ENCODE measurements at regions not wholly inside any gene's neighbourhood (a gene's known extent, or its start where the extent isn't known, plus 50 kb on each side); places are given as distances from the start of the nearest gene placed in this dataset.

GRCh38 chr4:140281828-140282552 lies 91.5 kb upstream of the SCOC start:
- no peak for ATAC-seq (ENCODE audit: insufficient read depth, low read depth)
- Histone ChIP-seq H3K36me3 (ENCODE audit: insufficient read depth, low read length) (no peaks in the 10 kb centered on the region), H3K27me3 (ENCODE audit: insufficient read depth, low read length, poor library complexity) (peaks cover 23% of the 10 kb centered on the region), H3K4me3 (ENCODE audit: low read depth in 1 of 2, low read length in 2 of 2) (no peak overlapping the region), H3K4me1 (ENCODE audit: insufficient read depth, low read length) (no peaks in the 10 kb centered on the region), H3K27ac (ENCODE audit: low read length) (no peak overlapping the region), H3K4me2 (ENCODE audit: insufficient read depth, low read length) (no peak overlapping the region), H4K20me1 (ENCODE audit: insufficient read depth, low read length) (no peaks in the 10 kb centered on the region), H3K9me3 (ENCODE audit: insufficient read depth, low read length, severe bottlenecking) (no peaks in the 10 kb centered on the region), H2AFZ (ENCODE audit: low read depth, low read length) (no peak overlapping the region), H3K9ac (ENCODE audit: low read depth, low read length) (no peak overlapping the region), H3K79me2 (ENCODE audit: insufficient read depth, low read length) (no peaks in the 10 kb centered on the region)
- no peak for DNase-seq
- TF ChIP-seq EZH2 (IDR thresholded peaks at IDR 0.05; ENCODE audit: borderline replicate concordance, low read depth, low read length, severe bottlenecking) = no peak
- TF ChIP-seq, protein P1, sequence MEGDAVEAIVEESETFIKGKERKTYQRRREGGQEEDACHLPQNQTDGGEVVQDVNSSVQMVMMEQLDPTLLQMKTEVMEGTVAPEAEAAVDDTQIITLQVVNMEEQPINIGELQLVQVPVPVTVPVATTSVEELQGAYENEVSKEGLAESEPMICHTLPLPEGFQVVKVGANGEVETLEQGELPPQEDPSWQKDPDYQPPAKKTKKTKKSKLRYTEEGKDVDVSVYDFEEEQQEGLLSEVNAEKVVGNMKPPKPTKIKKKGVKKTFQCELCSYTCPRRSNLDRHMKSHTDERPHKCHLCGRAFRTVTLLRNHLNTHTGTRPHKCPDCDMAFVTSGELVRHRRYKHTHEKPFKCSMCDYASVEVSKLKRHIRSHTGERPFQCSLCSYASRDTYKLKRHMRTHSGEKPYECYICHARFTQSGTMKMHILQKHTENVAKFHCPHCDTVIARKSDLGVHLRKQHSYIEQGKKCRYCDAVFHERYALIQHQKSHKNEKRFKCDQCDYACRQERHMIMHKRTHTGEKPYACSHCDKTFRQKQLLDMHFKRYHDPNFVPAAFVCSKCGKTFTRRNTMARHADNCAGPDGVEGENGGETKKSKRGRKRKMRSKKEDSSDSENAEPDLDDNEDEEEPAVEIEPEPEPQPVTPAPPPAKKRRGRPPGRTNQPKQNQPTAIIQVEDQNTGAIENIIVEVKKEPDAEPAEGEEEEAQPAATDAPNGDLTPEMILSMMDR (IDR thresholded peaks at IDR 0.05; ENCODE audit: borderline replicate concordance, extremely low read depth, low read length, poor library complexity, severe bottlenecking) = no peak

- Histone ChIP-seq H4K20me1 (ENCODE audit: insufficient read depth, low read length) (no peaks in the 10 kb centered on the region), H3K4me1 (ENCODE audit: insufficient read depth, low read length) (no peaks in the 10 kb centered on the region), H3K79me2 (ENCODE audit: insufficient read depth, low read length) (no peaks in the 10 kb centered on the region), H3K9ac (ENCODE audit: low read depth, low read length) (no peak overlapping the region), H3K27me3 (ENCODE audit: insufficient read depth, low read length, poor library complexity) (peaks cover 32% of the 10 kb centered on the region), H3K4me3 (ENCODE audit: low read depth in 1 of 2, low read length in 2 of 2) (no peak overlapping the region), H3K4me2 (ENCODE audit: insufficient read depth, low read length) (no peak overlapping the region), H3K27ac (ENCODE audit: low read length) (no peak overlapping the region), H2AFZ (ENCODE audit: low read depth, low read length) (no peak overlapping the region), H3K9me3 (ENCODE audit: insufficient read depth, low read length, severe bottlenecking) (no peaks in the 10 kb centered on the region), H3K36me3 (ENCODE audit: insufficient read depth, low read length) (no peaks in the 10 kb centered on the region)
- TF ChIP-seq EZH2 (IDR thresholded peaks at IDR 0.05; ENCODE audit: borderline replicate concordance, low read depth, low read length, severe bottlenecking) = no peak
- TF ChIP-seq, protein P1 (IDR thresholded peaks at IDR 0.05; ENCODE audit: borderline replicate concordance, extremely low read depth, low read length, poor library complexity, severe bottlenecking) = no peak
- ATAC-seq (ENCODE audit: insufficient read depth, low read depth) (no peak), DNase-seq (no peak)
Measured at GRCh38 chr4:140277576-140277975, 95.9 kb upstream of the SCOC start.

DNA sequence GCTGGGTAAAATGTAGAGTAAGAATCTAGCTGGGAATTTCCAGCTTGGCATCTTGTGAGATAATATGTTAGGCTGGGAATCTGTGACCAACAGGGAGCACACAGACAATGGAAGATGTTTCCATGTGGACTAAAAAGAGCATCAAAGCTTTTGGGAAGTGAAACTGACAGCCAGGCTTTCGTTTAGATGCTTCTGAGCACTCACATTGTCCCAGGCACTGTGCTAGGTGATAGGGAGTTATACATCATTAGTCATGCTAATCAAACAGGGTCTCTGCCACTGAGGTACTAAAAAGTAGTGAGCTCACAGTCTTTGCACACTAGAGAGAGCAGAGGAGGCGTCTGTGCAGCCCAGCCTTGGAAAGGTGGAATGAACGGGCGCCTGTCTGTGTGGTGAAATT lies 101.9 kb upstream of the SCOC start:
- DNase-seq (no peak), ATAC-seq (ENCODE audit: insufficient read depth, low read depth) (no peak)
- no peak overlapping the region for H3K27ac ChIP-seq (ENCODE audit: low read length)
- H3K79me2 ChIP-seq (ENCODE audit: insufficient read depth, low read length) = no peaks in the 10 kb centered on the region
- no peaks in the 10 kb centered on the region for H3K9me3 ChIP-seq (ENCODE audit: insufficient read depth, low read length, severe bottlenecking)
- H4K20me1 ChIP-seq (ENCODE audit: insufficient read depth, low read length) = no peaks in the 10 kb centered on the region
- peaks cover 28% of the 10 kb centered on the region for H3K27me3 ChIP-seq (ENCODE audit: insufficient read depth, low read length, poor library complexity)
- H2AFZ ChIP-seq (ENCODE audit: low read depth, low read length) = no peak overlapping the region
- no peaks in the 10 kb centered on the region for H3K4me1 ChIP-seq (ENCODE audit: insufficient read depth, low read length)
- H3K4me2 ChIP-seq (ENCODE audit: insufficient read depth, low read length) = no peak overlapping the region
- no peak overlapping the region for H3K4me3 ChIP-seq (ENCODE audit: low read depth in 1 of 2, low read length in 2 of 2)
- no peak overlapping the region for H3K9ac ChIP-seq (ENCODE audit: low read depth, low read length)
- H3K36me3 ChIP-seq (ENCODE audit: insufficient read depth, low read length) = no peaks in the 10 kb centered on the region
- TF ChIP-seq EZH2 (IDR thresholded peaks at IDR 0.05; ENCODE audit: borderline replicate concordance, low read depth, low read length, severe bottlenecking) = no peak
- TF ChIP-seq, protein P1 (IDR thresholded peaks at IDR 0.05; ENCODE audit: borderline replicate concordance, extremely low read depth, low read length, poor library complexity, severe bottlenecking) = no peak
